Ovary (tissue), 7 donors: ENCODE measurements at regions not wholly inside any gene's neighbourhood (a gene's known extent, or its start where the extent isn't known, plus 50 kb on each side); places are given as distances from the start of the nearest gene placed in this dataset.

Experiments
- DNase-seq, 5 donors: peaks; one replicate each; pipeline ENCODE4 v3.0.0-alpha.2; 2019 to 2020
- H3K27ac ChIP-seq, 2 donors: fragments of 200-600 bp; one replicate each; pipeline versions ENCODE4 v1.5.1 to v1.8.0; 2019 to 2022
- H3K27me3 ChIP-seq: fragments of 200-600 bp; one replicate; pipeline ENCODE4 v1.8.0; 2022
- H3K36me3 ChIP-seq: fragments of 200-600 bp; sonication (generic); one replicate; pipeline ENCODE4 v1.5.1; 2019
- H3K4me1 ChIP-seq: one replicate; pipeline ENCODE4 v1.8.1; 2013; ENCODE audit warnings: mild to moderate bottlenecking, moderate library complexity; ENCODE audit not compliant: insufficient read depth
- H3K4me3 ChIP-seq: fragments of 200-600 bp; sonication (generic); one replicate; pipeline ENCODE4 v1.5.1; 2017
- H3K9me3 ChIP-seq, 2 donors: fragments of 200-600 bp in 1 of 2; sonication (generic) in 1 of 2; one replicate each; pipeline versions ENCODE4 v1.5.1 to v1.8.1; 2013 to 2019; ENCODE audit warnings: mild to moderate bottlenecking in 1 of 2, moderate library complexity in 1 of 2
- EP300 ChIP-seq: sonication (generic); formaldehyde crosslinking; IDR thresholded peaks from one replicate; pipeline ENCODE4 v1.6.1; 2017; ENCODE audit warnings: antibody characterized with exemption
- POLR2A ChIP-seq: fragments of 450-650 bp; IDR thresholded peaks from one replicate; pipeline ENCODE4 v1.6.1; 2017; ENCODE audit warnings: antibody characterized with exemption, mild to moderate bottlenecking, moderate library complexity
- WGBS, 3 donors: extraction: QIAGEN DNeasy Blood & Tissue Kit in 1 of 3; methylation state at CpG; one replicate each; pipeline versions ENCODE4 v1.1.5 to v1.1.7; 2013 to 2017; 5-methylcytosine and 5-hydroxymethylcytosine counted together
- intact Hi-C, 4 donors: fragments of 100-400 bp; cut with DNase I; formaldehyde crosslinking; loops; one replicate each; pipeline versions ENCODE4 v1.11.0 to v1.15.1; 2022 to 2023
- TF ChIP-seq, protein P1 (sequence below), 3 donors: fragments of 450-650 bp in 2 of 3; fragments of 200-600 bp in 1 of 3; IDR thresholded peaks; one replicate each; pipeline versions ENCODE4 v1.5.1 to v1.8.0; 2016 to 2022; ENCODE audit warnings: antibody characterized with exemption in 3 of 3, mild to moderate bottlenecking in 1 of 3
- donor health status: DM: no; HTN: no; CAD: no; lungs with moderate emphysema.
- donor health status: DM: no; HTN: no; CAD: no.
- donor health status: Bipolar disorder and iron deficiency.
- donor health status: DM: no; HTN: no; CAD: no.
- donor health status: DM: yes; HTN: yes; CAD: no.

DNA sequence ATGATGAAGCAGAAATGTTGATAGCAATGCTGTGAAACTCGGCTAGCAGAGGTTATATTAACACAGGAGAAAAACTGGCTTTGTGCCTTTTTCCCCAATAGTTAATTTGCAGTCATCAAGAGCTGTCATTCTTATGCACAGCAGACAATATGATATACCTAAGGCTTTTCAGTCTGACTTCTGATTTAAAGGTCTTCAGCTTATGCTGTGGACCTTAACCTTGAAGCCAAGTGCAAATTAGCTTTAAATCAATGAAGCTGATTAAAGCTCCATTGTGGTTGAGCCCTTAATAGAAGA lies 171.6 kb upstream of the ID4 start:
- H3K27me3 ChIP-seq, result no peaks in the 10 kb centered on the region
- TF ChIP-seq POLR2A (no peak), EP300 (no peak)
- TF ChIP-seq, protein P1, sequence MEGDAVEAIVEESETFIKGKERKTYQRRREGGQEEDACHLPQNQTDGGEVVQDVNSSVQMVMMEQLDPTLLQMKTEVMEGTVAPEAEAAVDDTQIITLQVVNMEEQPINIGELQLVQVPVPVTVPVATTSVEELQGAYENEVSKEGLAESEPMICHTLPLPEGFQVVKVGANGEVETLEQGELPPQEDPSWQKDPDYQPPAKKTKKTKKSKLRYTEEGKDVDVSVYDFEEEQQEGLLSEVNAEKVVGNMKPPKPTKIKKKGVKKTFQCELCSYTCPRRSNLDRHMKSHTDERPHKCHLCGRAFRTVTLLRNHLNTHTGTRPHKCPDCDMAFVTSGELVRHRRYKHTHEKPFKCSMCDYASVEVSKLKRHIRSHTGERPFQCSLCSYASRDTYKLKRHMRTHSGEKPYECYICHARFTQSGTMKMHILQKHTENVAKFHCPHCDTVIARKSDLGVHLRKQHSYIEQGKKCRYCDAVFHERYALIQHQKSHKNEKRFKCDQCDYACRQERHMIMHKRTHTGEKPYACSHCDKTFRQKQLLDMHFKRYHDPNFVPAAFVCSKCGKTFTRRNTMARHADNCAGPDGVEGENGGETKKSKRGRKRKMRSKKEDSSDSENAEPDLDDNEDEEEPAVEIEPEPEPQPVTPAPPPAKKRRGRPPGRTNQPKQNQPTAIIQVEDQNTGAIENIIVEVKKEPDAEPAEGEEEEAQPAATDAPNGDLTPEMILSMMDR (IDR thresholded peaks at IDR 0.05), result no peak
- no peak overlapping the region for H3K27ac ChIP-seq
- H3K36me3 ChIP-seq, result no peaks in the 10 kb centered on the region
- peaks cover 3% of the 10 kb centered on the region for H3K4me1 ChIP-seq
- intact Hi-C loops, result no loop called here
- 13 to 16% (median 14%) methylated on average over 1 of the region's 1 CpG for WGBS, 3 donors
- no peak overlapping the region for H3K4me3 ChIP-seq
- DNase-seq, result no peak
- H3K9me3 ChIP-seq, result no peaks in the 10 kb centered on the region

GRCh38 chr6:19668710-19669109 lies 168.5 kb upstream of the ID4 start:
- H3K27me3 ChIP-seq, result no peaks in the 10 kb centered on the region
- no peak overlapping the region for H3K27ac ChIP-seq
- no peaks in the 10 kb centered on the region for H3K36me3 ChIP-seq
- H3K4me3 ChIP-seq, result no peak overlapping the region
- intact Hi-C loops, result no loop called here
- H3K4me1 ChIP-seq, result peaks cover 3% of the 10 kb centered on the region
- DNase-seq, result no peak
- TF ChIP-seq, protein P1 (IDR thresholded peaks at IDR 0.05), result no peak
- TF ChIP-seq POLR2A (no peak), EP300 (no peak)
- H3K9me3 ChIP-seq, result no peaks in the 10 kb centered on the region

- no peak for DNase-seq
- Histone ChIP-seq H3K36me3 (no peaks in the 10 kb centered on the region), H3K4me1 (peaks cover 3% of the 10 kb centered on the region), H3K27ac (no peak overlapping the region), H3K4me3 (no peak overlapping the region), H3K27me3 (no peaks in the 10 kb centered on the region), H3K9me3 (no peaks in the 10 kb centered on the region)
- TF ChIP-seq EP300, result no peak
- TF ChIP-seq POLR2A, result no peak
- intact Hi-C loops, result no loop called here
These were observed 168.0 kb upstream of the ID4 start for GRCh38 chr6:19669206-19669605.

- Histone ChIP-seq H3K27me3 (no peaks in the 10 kb centered on the region), H3K4me1 (no peaks in the 10 kb centered on the region), H3K4me3 (no peak overlapping the region), H3K27ac (no peak overlapping the region), H3K36me3 (no peaks in the 10 kb centered on the region), H3K9me3 (no peaks in the 10 kb centered on the region)
- intact Hi-C loops, result no loop called here
- TF ChIP-seq, protein P1 (IDR thresholded peaks at IDR 0.05), result no peak
- TF ChIP-seq EP300 (no peak), POLR2A (no peak)
- DNase-seq, result no peak
These were observed 154.3 kb upstream of the ID4 start for GRCh38 chr6:19682859-19683258.

DNA sequence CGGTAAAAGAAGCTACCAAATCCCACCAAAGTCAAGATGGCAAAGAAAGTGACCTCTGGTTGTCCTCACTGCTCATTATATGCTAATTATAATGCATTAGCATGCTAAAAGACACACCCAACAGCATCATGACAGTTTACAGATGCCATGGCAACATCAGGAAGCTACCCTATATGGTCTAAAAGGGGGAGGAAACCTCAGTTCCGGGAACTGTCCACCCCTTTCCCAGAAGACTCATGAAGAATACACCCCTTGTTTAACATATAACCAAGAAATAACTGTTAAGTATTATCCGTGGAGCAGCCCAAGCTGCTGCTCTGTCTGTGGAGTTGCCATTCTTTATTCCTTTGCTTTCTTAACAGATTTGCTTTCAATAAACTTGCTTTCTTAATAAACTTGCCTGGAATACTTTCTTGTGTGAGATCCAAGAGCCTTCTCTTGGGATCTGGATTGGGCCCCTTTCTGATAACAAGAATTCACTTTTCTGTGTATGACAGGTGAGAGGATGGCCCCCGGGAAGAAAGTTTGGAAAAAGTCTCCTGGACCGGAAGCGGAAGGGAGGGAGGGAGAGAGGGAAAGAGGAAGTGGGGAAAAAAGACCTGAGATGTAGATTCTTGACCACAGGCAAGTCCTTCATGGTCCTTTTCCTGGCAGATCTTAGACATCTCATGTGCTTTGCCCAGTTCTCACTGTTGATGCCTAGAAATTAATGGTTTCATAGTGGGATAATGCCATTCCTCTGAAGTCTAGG lies 146.7 kb upstream of the ID4 start:
- no peak overlapping the region for H3K27ac ChIP-seq
- no peaks in the 10 kb centered on the region for H3K27me3 ChIP-seq
- no peaks in the 10 kb centered on the region for H3K9me3 ChIP-seq
- no peak for DNase-seq
- no peaks in the 10 kb centered on the region for H3K4me1 ChIP-seq
- TF ChIP-seq, protein P1 (IDR thresholded peaks at IDR 0.05), result no peak
- no peak overlapping the region for H3K4me3 ChIP-seq
- no peaks in the 10 kb centered on the region for H3K36me3 ChIP-seq
- intact Hi-C loops, result no loop called here
- 48 to 62% (median 59%) methylated on average over 6 of the region's 6 CpGs for WGBS, 3 donors
